Fibroblast of lung (primary cell): ENCODE measurements at regions not wholly inside any gene's neighbourhood (a gene's known extent, or its start where the extent isn't known, plus 50 kb on each side); places are given as distances from the start of the nearest gene placed in this dataset.

ENCODE experiments used
- EZH2 ChIP-seq: IDR thresholded peaks from 2 replicates; pipeline ENCODE4 v1.5.1; 2012; ENCODE audit warnings: low read length, control low read depth, mild to moderate bottlenecking; ENCODE audit errors: missing control alignments
- TF ChIP-seq, protein P1 (sequence below), 2 donors: IDR thresholded peaks in 1 of 2; conservative IDR thresholded peaks in 1 of 2; 1 replicate in 1 of 2; 2 replicates in 1 of 2; pipeline ENCODE4 v1.5.1; 2011 to 2012; ENCODE audit warnings: low read length in 2 of 2, control low read depth in 1 of 2, inconsistent platforms in 1 of 2, low read depth in 1 of 2, mild to moderate bottlenecking in 1 of 2

DNA sequence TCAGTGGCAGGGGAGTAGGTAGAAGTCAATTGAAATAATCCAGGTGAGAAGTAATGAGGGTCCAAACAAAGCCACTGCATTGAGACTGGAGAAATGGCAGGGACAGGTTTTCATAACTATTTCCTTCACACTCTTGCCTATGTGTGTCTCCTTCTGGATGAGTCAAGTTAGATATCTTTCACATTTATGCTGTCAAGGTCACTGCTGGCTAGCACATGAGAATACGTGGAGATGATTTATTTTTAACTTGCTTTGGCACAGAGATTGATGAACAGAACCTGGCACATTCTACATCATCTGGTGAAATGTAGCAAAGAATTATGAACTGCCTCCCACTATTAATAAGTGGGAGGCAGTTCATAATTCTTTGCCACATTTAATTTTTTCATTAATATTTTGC is 66.7 kb upstream of the BOD1L1 start:
- TF ChIP-seq, protein P1, sequence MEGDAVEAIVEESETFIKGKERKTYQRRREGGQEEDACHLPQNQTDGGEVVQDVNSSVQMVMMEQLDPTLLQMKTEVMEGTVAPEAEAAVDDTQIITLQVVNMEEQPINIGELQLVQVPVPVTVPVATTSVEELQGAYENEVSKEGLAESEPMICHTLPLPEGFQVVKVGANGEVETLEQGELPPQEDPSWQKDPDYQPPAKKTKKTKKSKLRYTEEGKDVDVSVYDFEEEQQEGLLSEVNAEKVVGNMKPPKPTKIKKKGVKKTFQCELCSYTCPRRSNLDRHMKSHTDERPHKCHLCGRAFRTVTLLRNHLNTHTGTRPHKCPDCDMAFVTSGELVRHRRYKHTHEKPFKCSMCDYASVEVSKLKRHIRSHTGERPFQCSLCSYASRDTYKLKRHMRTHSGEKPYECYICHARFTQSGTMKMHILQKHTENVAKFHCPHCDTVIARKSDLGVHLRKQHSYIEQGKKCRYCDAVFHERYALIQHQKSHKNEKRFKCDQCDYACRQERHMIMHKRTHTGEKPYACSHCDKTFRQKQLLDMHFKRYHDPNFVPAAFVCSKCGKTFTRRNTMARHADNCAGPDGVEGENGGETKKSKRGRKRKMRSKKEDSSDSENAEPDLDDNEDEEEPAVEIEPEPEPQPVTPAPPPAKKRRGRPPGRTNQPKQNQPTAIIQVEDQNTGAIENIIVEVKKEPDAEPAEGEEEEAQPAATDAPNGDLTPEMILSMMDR (conservative IDR thresholded peaks at IDR 0.05 in 1 of 2, IDR thresholded peaks at IDR 0.05 in 1 of 2; ENCODE audit: low read depth in 1 of 2, low read length in 2 of 2): no peak
- TF ChIP-seq EZH2: no peak
